CD14-positive monocyte (primary cell): ENCODE measurements at regions not wholly inside any gene's neighbourhood (a gene's known extent, or its start where the extent isn't known, plus 50 kb on each side); places are given as distances from the start of the nearest gene placed in this dataset.
"Not testable (repeated sequence)": the region's sequence is repeated elsewhere in the genome, so short reads cannot be mapped to it uniquely, and the experiment has no call there.

Source experiments
- DNase-seq, 3 donors: peaks; one replicate each; pipeline ENCODE4 v3.0.0-alpha.2; 2011 to 2022
- H2AFZ ChIP-seq: 2 replicates; pipeline ENCODE4 v1.6.0; 2012; ENCODE audit warnings: mild to moderate bottlenecking, low read depth, low read length, inconsistent platforms; ENCODE audit not compliant: insufficient read depth, poor library complexity, severe bottlenecking
- H3K27ac ChIP-seq, 2 donors: 1 replicate in 1 of 2; 2 replicates in 1 of 2; pipeline ENCODE4 v1.5.1; 2012 to 2013; ENCODE audit warnings: low read length in 2 of 2, control low read depth in 1 of 2, inconsistent platforms in 1 of 2, low read depth in 1 of 2, mild to moderate bottlenecking in 1 of 2
- H3K27me3 ChIP-seq, 2 donors: one replicate each; pipeline versions ENCODE4 v1.6.0 to v1.6.1; 2011 to 2013; ENCODE audit warnings: low read length in 2 of 2; ENCODE audit not compliant: control insufficient read depth in 2 of 2, insufficient read depth in 2 of 2
- H3K36me3 ChIP-seq, 2 donors: replicated peaks in 1 of 2; 1 replicate in 1 of 2; 2 replicates in 1 of 2; pipeline versions ENCODE4 v1.5.1 to v1.6.1; 2012 to 2013; ENCODE audit warnings: low read length in 2 of 2, control low read depth in 1 of 2, inconsistent platforms in 1 of 2, mild to moderate bottlenecking in 1 of 2; ENCODE audit not compliant: insufficient read depth in 2 of 2, control insufficient read depth in 1 of 2
- H3K4me1 ChIP-seq, 2 donors: 1 replicate in 1 of 2; 2 replicates in 1 of 2; pipeline versions ENCODE4 v1.5.1 to v1.6.1; 2012 to 2013; ENCODE audit warnings: low read length in 2 of 2, control low read depth in 1 of 2, inconsistent platforms in 1 of 2, mild to moderate bottlenecking in 1 of 2, moderate library complexity in 1 of 2; ENCODE audit not compliant: insufficient read depth in 2 of 2, control insufficient read depth in 1 of 2
- H3K4me2 ChIP-seq: replicated peaks from 2 replicates; pipeline ENCODE3; 2012; ENCODE audit warnings: low read length, moderate library complexity, mild to moderate bottlenecking; ENCODE audit not compliant: poor library complexity, severe bottlenecking; ENCODE audit errors: extremely low read depth
- H3K4me3 ChIP-seq, 3 experiments: fragments of 200-600 bp in 1 of 3; sonication (generic) in 1 of 3; replicated peaks in 1 of 3; 1 replicate in 2 of 3; 2 replicates in 1 of 3; pipeline ENCODE4 v1.5.1; 2011 to 2013; ENCODE audit warnings: low read length in 3 of 3, mild to moderate bottlenecking in 3 of 3, control low read depth in 2 of 3, low read depth in 2 of 3, inconsistent platforms in 1 of 3, moderate library complexity in 1 of 3
- H3K79me2 ChIP-seq: 2 replicates; pipeline ENCODE4 v1.6.0; 2012; ENCODE audit warnings: mild to moderate bottlenecking, control low read depth, inconsistent platforms, low read length, moderate library complexity; ENCODE audit not compliant: insufficient read depth
- H3K9ac ChIP-seq: 2 replicates; pipeline ENCODE4 v1.6.0; 2017; ENCODE audit warnings: low read length, mild to moderate bottlenecking; ENCODE audit not compliant: insufficient read depth, poor library complexity, severe bottlenecking
- H3K9me3 ChIP-seq, 2 donors: replicated peaks in 1 of 2; 1 replicate in 1 of 2; 2 replicates in 1 of 2; pipeline versions ENCODE4 v1.5.1 to v1.6.1; 2012 to 2013; ENCODE audit warnings: low read length in 2 of 2, control low read depth in 1 of 2; ENCODE audit not compliant: control insufficient read depth in 1 of 2, insufficient read depth in 1 of 2
- H4K20me1 ChIP-seq: 2 replicates; pipeline ENCODE4 v1.6.0; 2012; ENCODE audit warnings: mild to moderate bottlenecking, low read length, control low read depth, moderate library complexity; ENCODE audit not compliant: insufficient read depth
- H3K27ac Mint-ChIP-seq, 7 donors: one replicate each; pipeline ENCODE4 v1.8.0; 2020; ENCODE audit warnings: mild to moderate bottlenecking in 7 of 7, mixed read lengths in 7 of 7, moderate library complexity in 6 of 7, inconsistent platforms in 2 of 7
- H3K27me3 Mint-ChIP-seq, 3 donors: one replicate each; pipeline ENCODE4 v1.8.0; 2021 to 2022; ENCODE audit warnings: low read depth in 3 of 3, mild to moderate bottlenecking in 3 of 3, mixed read lengths in 3 of 3, moderate library complexity in 3 of 3, inconsistent platforms in 1 of 3
- H3K36me3 Mint-ChIP-seq, 2 donors: one replicate each; pipeline ENCODE4 v1.8.0; 2020; ENCODE audit warnings: mixed read lengths in 2 of 2, inconsistent platforms in 1 of 2, mild to moderate bottlenecking in 1 of 2
- H3K4me1 Mint-ChIP-seq: one replicate; pipeline ENCODE4 v1.8.0; 2020; ENCODE audit warnings: mild to moderate bottlenecking, mixed read lengths
- H3K4me3 Mint-ChIP-seq, 2 donors: one replicate each; pipeline ENCODE4 v1.8.0; 2020; ENCODE audit warnings: mild to moderate bottlenecking in 2 of 2, mixed read lengths in 2 of 2, moderate library complexity in 1 of 2
- H3K9me3 Mint-ChIP-seq, 7 donors: one replicate each; pipeline ENCODE4 v1.8.0; 2020 to 2022; ENCODE audit warnings: mixed read lengths in 7 of 7, mild to moderate bottlenecking in 6 of 7, moderate library complexity in 6 of 7, inconsistent platforms in 2 of 7
- WGBS: methylation state at CpG from one replicate; pipeline ENCODE4 v1.1.5; 2013; ENCODE audit warnings: missing lambda C conversion rate; ENCODE audit not compliant: insufficient coverage; 5-methylcytosine and 5-hydroxymethylcytosine counted together
- intact Hi-C, 2 donors: fragments of 100-400 bp; cut with micrococcal nuclease; formaldehyde crosslinking; loops; one replicate each; pipeline versions ENCODE4 v1.15.0 to v1.15.1; 2023
- TF ChIP-seq, protein P1 (sequence below): fragments of 200-600 bp; IDR thresholded peaks from one replicate; pipeline ENCODE4 v1.8.0; 2022; ENCODE audit warnings: antibody characterized with exemption, mild to moderate bottlenecking

DNA sequence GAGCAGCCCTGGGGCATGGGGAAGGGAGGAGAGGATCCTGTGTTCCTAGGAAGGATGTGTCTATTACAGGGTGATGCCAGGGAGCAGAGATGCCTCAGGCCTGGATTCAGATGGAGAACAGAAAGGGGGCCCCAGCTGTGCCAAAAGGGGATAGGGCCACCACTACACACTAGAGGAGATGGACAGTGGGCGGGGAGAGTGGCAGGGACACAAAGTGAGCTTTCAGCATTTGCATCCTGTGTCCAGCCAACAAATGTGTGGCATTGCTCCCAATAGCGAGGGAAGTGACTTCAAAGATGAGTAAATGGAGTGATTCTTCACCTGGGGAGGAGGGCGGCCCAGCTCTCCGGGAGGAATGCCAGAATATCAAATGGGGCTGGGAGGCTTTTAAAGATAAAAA, 64.9 kb upstream of the WAPL start:
- no peak for DNase-seq
- no peaks in the 10 kb centered on the region for H3K36me3 Mint-ChIP-seq
- Histone ChIP-seq H3K9me3 (no peaks in the 10 kb centered on the region), H3K4me1 (peaks cover 3 to 7% of the 10 kb centered on the region in 2 donors), H3K4me3 (no peak overlapping the region), H3K79me2 (no peaks in the 10 kb centered on the region), H4K20me1 (no peaks in the 10 kb centered on the region), H3K9ac (no peak overlapping the region), H3K27me3 (no peaks in the 10 kb centered on the region), H3K36me3 (no peaks in the 10 kb centered on the region), H3K4me2 (no peak overlapping the region), H3K27ac (no peak overlapping the region), H2AFZ (no peak overlapping the region)
- TF ChIP-seq, protein P1, sequence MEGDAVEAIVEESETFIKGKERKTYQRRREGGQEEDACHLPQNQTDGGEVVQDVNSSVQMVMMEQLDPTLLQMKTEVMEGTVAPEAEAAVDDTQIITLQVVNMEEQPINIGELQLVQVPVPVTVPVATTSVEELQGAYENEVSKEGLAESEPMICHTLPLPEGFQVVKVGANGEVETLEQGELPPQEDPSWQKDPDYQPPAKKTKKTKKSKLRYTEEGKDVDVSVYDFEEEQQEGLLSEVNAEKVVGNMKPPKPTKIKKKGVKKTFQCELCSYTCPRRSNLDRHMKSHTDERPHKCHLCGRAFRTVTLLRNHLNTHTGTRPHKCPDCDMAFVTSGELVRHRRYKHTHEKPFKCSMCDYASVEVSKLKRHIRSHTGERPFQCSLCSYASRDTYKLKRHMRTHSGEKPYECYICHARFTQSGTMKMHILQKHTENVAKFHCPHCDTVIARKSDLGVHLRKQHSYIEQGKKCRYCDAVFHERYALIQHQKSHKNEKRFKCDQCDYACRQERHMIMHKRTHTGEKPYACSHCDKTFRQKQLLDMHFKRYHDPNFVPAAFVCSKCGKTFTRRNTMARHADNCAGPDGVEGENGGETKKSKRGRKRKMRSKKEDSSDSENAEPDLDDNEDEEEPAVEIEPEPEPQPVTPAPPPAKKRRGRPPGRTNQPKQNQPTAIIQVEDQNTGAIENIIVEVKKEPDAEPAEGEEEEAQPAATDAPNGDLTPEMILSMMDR = no peak
- H3K27ac Mint-ChIP-seq = no peak overlapping the region
- intact Hi-C loops = no loop called here
- peaks cover 3 to 8% (median 5%) of the 10 kb centered on the region in 3 donors for H3K27me3 Mint-ChIP-seq
- no peak overlapping the region for H3K4me3 Mint-ChIP-seq
- WGBS = 94% methylated on average over 2 of the region's 4 CpGs
- peaks cover 4% of the 10 kb centered on the region for H3K4me1 Mint-ChIP-seq
- H3K9me3 Mint-ChIP-seq = peaks cover 0 to 2% (median 0%) of the 10 kb centered on the region in 7 donors

DNA sequence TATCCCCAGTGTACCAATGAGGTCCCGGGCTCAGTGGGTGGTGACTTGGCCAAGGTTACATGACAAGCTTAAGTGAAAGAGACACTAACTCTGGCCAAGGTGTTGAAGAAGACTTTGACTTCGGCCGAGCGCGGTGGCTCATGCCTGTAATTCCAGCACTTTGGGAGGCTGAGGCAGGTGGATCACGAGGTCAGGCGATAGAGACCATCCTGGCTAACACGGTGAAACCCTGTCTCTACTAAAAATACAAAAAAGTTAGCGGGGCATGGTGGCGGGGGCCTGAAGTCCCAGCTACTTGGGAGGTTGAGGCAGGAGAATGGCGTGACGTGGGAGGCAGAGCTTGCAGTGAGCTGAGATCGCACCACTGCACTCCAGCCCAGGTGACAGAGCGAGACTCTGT, 65.6 kb upstream of the OPN4 start:
- intact Hi-C loops, H2AFZ ChIP-seq, H3K27me3 Mint-ChIP-seq, DNase-seq, H3K4me2 ChIP-seq, H3K4me1 ChIP-seq, H3K9ac ChIP-seq, H3K4me1 Mint-ChIP-seq, H3K4me3 Mint-ChIP-seq, H3K9me3 Mint-ChIP-seq, H4K20me1 ChIP-seq, H3K36me3 Mint-ChIP-seq, H3K79me2 ChIP-seq, H3K27ac ChIP-seq, H3K4me3 ChIP-seq, H3K9me3 ChIP-seq, H3K27me3 ChIP-seq, H3K36me3 ChIP-seq, H3K27ac Mint-ChIP-seq: not testable (repeated sequence)
- WGBS = 95% methylated on average over 12 of the region's 14 CpGs
